ACC112 (cell line): ENCODE measurements at regions not wholly inside any gene's neighbourhood (a gene's known extent, or its start where the extent isn't known, plus 50 kb on each side); places are given as distances from the start of the nearest gene placed in this dataset.
"Not testable (repeated sequence)": the region's sequence is repeated elsewhere in the genome, so short reads cannot be mapped to it uniquely, and the experiment has no call there.

Source experiments
- H2AFZ ChIP-seq: fragments of 200-600 bp; sonication (generic); one replicate; pipeline ENCODE4 v1.6.0; 2017; ENCODE audit warnings: antibody characterized with exemption, low read length; ENCODE audit not compliant: unreplicated experiment
- H3K27ac ChIP-seq: fragments of 200-600 bp; sonication (generic); 2 replicates; pipeline ENCODE4 v1.5.1; 2014; ENCODE audit warnings: low read depth, mild to moderate bottlenecking, antibody characterized with exemption, low read length, moderate library complexity
- H3K27me3 ChIP-seq: fragments of 200-600 bp; sonication (generic); 2 replicates; pipeline ENCODE4 v1.6.1; 2014; ENCODE audit warnings: mild to moderate bottlenecking, antibody characterized with exemption, low read length, moderate library complexity, mixed read lengths; ENCODE audit not compliant: insufficient read depth
- H3K36me3 ChIP-seq: fragments of 200-600 bp; sonication (generic); 2 replicates; pipeline ENCODE4 v1.6.1; 2016; ENCODE audit warnings: mild to moderate bottlenecking, antibody characterized with exemption, low read length, moderate library complexity, mixed read lengths; ENCODE audit not compliant: insufficient read depth
- H3K4me1 ChIP-seq: fragments of 200-600 bp; sonication (generic); one replicate; pipeline ENCODE4 v1.6.1; 2016; ENCODE audit warnings: low read length, mixed read lengths; ENCODE audit not compliant: insufficient read depth, unreplicated experiment, control insufficient read depth
- H3K4me3 ChIP-seq: fragments of 200-600 bp; sonication (generic); 2 replicates; pipeline ENCODE4 v1.5.1; 2014; ENCODE audit warnings: mild to moderate bottlenecking, low read depth, low read length
- H3K79me2 ChIP-seq: fragments of 200-600 bp; sonication (generic); one replicate; pipeline ENCODE4 v1.6.0; 2016; ENCODE audit warnings: low read length; ENCODE audit not compliant: control insufficient read depth, unreplicated experiment, insufficient read depth

GRCh38 chr2:61631321-61631720 lies 93.2 kb upstream of the XPO1 start:
- Histone ChIP-seq H3K4me3 (no peak overlapping the region), H3K27me3 (no peaks in the 10 kb centered on the region), H3K79me2 (no peaks in the 10 kb centered on the region), H2AFZ (no peak overlapping the region), H3K4me1 (peaks cover 7% of the 10 kb centered on the region), H3K27ac (no peak overlapping the region), H3K36me3 (no peaks in the 10 kb centered on the region)

- Histone ChIP-seq H3K4me3 (no peak overlapping the region), H3K27ac (no peak overlapping the region), H2AFZ (no peak overlapping the region), H3K36me3 (no peaks in the 10 kb centered on the region), H3K4me1 (no peaks in the 10 kb centered on the region), H3K27me3 (no peaks in the 10 kb centered on the region), H3K79me2 (no peaks in the 10 kb centered on the region)
Observed at GRCh38 chr2:61626827-61627226, 88.7 kb upstream of the XPO1 start.

- no peak overlapping the region for H3K27ac ChIP-seq
- H3K36me3 ChIP-seq: no peaks in the 10 kb centered on the region
- no peak overlapping the region for H3K4me3 ChIP-seq
- H2AFZ ChIP-seq: no peak overlapping the region
- peaks cover 11% of the 10 kb centered on the region for H3K4me1 ChIP-seq
- H3K79me2 ChIP-seq: no peaks in the 10 kb centered on the region
- no peaks in the 10 kb centered on the region for H3K27me3 ChIP-seq
Observed at GRCh38 chr2:61623747-61624146, 85.6 kb upstream of the XPO1 start.

- no peak overlapping the region for H3K4me3 ChIP-seq
- H3K79me2 ChIP-seq: no peaks in the 10 kb centered on the region
- H2AFZ ChIP-seq: no peak overlapping the region
- H3K36me3 ChIP-seq: no peaks in the 10 kb centered on the region
- no peak overlapping the region for H3K27ac ChIP-seq
- peaks cover 11% of the 10 kb centered on the region for H3K4me1 ChIP-seq
- H3K27me3 ChIP-seq: no peaks in the 10 kb centered on the region
Observed at GRCh38 chr2:61620244-61621159, 82.3 kb upstream of the XPO1 start.

- Histone ChIP-seq H3K36me3 (no peaks in the 10 kb centered on the region), H3K27ac (no peak overlapping the region), H3K27me3 (no peaks in the 10 kb centered on the region), H3K4me3 (no peak overlapping the region), H3K79me2 (no peaks in the 10 kb centered on the region), H2AFZ (no peak overlapping the region), H3K4me1 (peaks cover 11% of the 10 kb centered on the region)
Observed at GRCh38 chr2:61619561-61619960, 81.4 kb upstream of the XPO1 start.

- H2AFZ ChIP-seq: no peak overlapping the region
- no peak overlapping the region for H3K27ac ChIP-seq
- H3K4me3 ChIP-seq: no peak overlapping the region
- H3K4me1 ChIP-seq: peaks cover 11% of the 10 kb centered on the region
- no peaks in the 10 kb centered on the region for H3K36me3 ChIP-seq
- no peaks in the 10 kb centered on the region for H3K79me2 ChIP-seq
- no peaks in the 10 kb centered on the region for H3K27me3 ChIP-seq
Observed at GRCh38 chr2:61617610-61618009, 79.5 kb upstream of the XPO1 start.

- no peak overlapping the region for H3K27ac ChIP-seq
- H2AFZ ChIP-seq: no peak overlapping the region
- H3K4me3 ChIP-seq: no peak overlapping the region
- no peaks in the 10 kb centered on the region for H3K27me3 ChIP-seq
- H3K4me1 ChIP-seq: no peaks in the 10 kb centered on the region
- no peaks in the 10 kb centered on the region for H3K79me2 ChIP-seq
- H3K36me3 ChIP-seq: no peaks in the 10 kb centered on the region
Observed at GRCh38 chr2:61605245-61605644, 67.1 kb upstream of the XPO1 start.

- H2AFZ ChIP-seq: no peak overlapping the region
- H3K27me3 ChIP-seq: no peaks in the 10 kb centered on the region
- no peak overlapping the region for H3K27ac ChIP-seq
- H3K4me3 ChIP-seq: no peak overlapping the region
- no peaks in the 10 kb centered on the region for H3K4me1 ChIP-seq
- H3K36me3 ChIP-seq: no peaks in the 10 kb centered on the region
- H3K79me2 ChIP-seq: no peaks in the 10 kb centered on the region
Observed at GRCh38 chr2:61604433-61604832, 66.3 kb upstream of the XPO1 start.

- not testable (repeated sequence) for H3K27ac ChIP-seq, H3K36me3 ChIP-seq, H2AFZ ChIP-seq, H3K4me3 ChIP-seq, H3K4me1 ChIP-seq, H3K27me3 ChIP-seq, H3K79me2 ChIP-seq
Observed at GRCh38 chr2:61598515-61599156, 60.5 kb upstream of the XPO1 start.

- Histone ChIP-seq H3K27me3 (no peaks in the 10 kb centered on the region), H3K4me3 (no peak overlapping the region), H3K79me2 (no peaks in the 10 kb centered on the region), H3K36me3 (no peaks in the 10 kb centered on the region), H3K27ac (no peak overlapping the region), H3K4me1 (no peaks in the 10 kb centered on the region), H2AFZ (no peak overlapping the region)
Observed at GRCh38 chr2:61597300-61598289, 59.4 kb upstream of the XPO1 start.
